Endodermal cell (in vitro differentiated cells): ENCODE measurements at regions not wholly inside any gene's neighbourhood (a gene's known extent, or its start where the extent isn't known, plus 50 kb on each side); places are given as distances from the start of the nearest gene placed in this dataset.
A peak's percentile ranks its signal among the peaks of the same experiment; 100 is the strongest.

Experiments
- DNase-seq: peaks from one replicate; pipeline ENCODE4 v3.0.0-alpha.2; 2017
- H3K27ac ChIP-seq: 2 replicates; pipeline ENCODE4 v1.5.1; 2013; ENCODE audit warnings: mild to moderate bottlenecking, low read depth, low read length, moderate library complexity
- H3K27me3 ChIP-seq: 2 replicates; pipeline ENCODE4 v1.6.1; 2013; ENCODE audit warnings: mild to moderate bottlenecking, low read length, moderate library complexity; ENCODE audit not compliant: insufficient read depth, control insufficient read depth, poor library complexity, severe bottlenecking
- H3K36me3 ChIP-seq: 2 replicates; pipeline ENCODE4 v1.7.0; 2013; ENCODE audit warnings: mild to moderate bottlenecking, low read length, moderate library complexity; ENCODE audit not compliant: control insufficient read depth, insufficient read depth
- H3K4me1 ChIP-seq: one replicate; pipeline ENCODE4 v1.7.0; 2013; ENCODE audit warnings: low read length; ENCODE audit not compliant: control insufficient read depth, insufficient read depth
- H3K4me3 ChIP-seq: 2 replicates; pipeline ENCODE4 v1.5.1; 2013; ENCODE audit warnings: mild to moderate bottlenecking, low read length, moderate library complexity
- H3K9ac ChIP-seq: 2 replicates; pipeline ENCODE4 v1.6.1; 2013; ENCODE audit warnings: mild to moderate bottlenecking, low read length, moderate library complexity; ENCODE audit not compliant: poor library complexity, severe bottlenecking; ENCODE audit errors: extremely low read depth
- H3K9me3 ChIP-seq: 2 replicates; pipeline ENCODE4 v1.6.1; 2013; ENCODE audit warnings: mild to moderate bottlenecking, low read length, moderate library complexity; ENCODE audit not compliant: control insufficient read depth
- H3K27ac Mint-ChIP-seq: 2 replicates; pipeline ENCODE4 v1.8.0; 2020; ENCODE audit warnings: mixed read lengths
- H3K27me3 Mint-ChIP-seq: 2 replicates; pipeline ENCODE4 v1.8.0; 2021; ENCODE audit warnings: mild to moderate bottlenecking, mixed read lengths; ENCODE audit not compliant: insufficient read depth
- H3K36me3 Mint-ChIP-seq: 2 replicates; pipeline ENCODE4 v1.8.0; 2020; ENCODE audit warnings: low read depth, mixed read lengths
- H3K4me1 Mint-ChIP-seq: 2 replicates; pipeline ENCODE4 v1.8.0; 2020; ENCODE audit warnings: mixed read lengths
- H3K4me3 Mint-ChIP-seq: 2 replicates; pipeline ENCODE4 v1.8.0; 2020; ENCODE audit warnings: mild to moderate bottlenecking, moderate library complexity, mixed read lengths
- H3K9me3 Mint-ChIP-seq: 2 replicates; pipeline ENCODE4 v1.8.0; 2020; ENCODE audit warnings: mild to moderate bottlenecking, mixed read lengths
- WGBS, 2 experiments: methylation state at CpG; one replicate each; pipeline versions ENCODE4 v1.1.5 to v1.1.7; 2013; ENCODE audit warnings: missing lambda C conversion rate in 2 of 2, mixed read lengths in 1 of 2; ENCODE audit not compliant: insufficient coverage in 1 of 2, insufficient read length in 1 of 2; 5-methylcytosine and 5-hydroxymethylcytosine counted together
- TF ChIP-seq, protein P1 (sequence below): fragments of 200-600 bp; sonication (generic); conservative IDR thresholded peaks from 2 replicates; pipeline ENCODE4 v1.5.0; 2021; ENCODE audit warnings: antibody characterized with exemption, mild to moderate bottlenecking

DNA sequence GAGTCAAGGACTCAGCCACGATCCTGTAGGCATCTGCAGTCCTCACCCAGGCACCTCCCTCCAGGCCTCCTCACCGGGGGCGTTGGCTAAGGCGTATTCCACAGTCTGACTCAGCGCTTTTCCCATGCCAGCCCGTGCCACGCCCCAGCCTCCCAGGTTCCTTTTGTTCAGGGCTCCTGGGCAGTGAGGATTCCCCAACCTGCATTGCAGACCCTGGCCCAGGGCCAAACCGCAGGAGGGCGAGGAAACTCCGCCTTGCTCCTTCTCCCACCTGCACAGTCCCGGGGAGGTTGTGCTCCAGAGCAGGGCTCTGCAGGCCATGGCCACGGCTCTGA lies 202.8 kb upstream of the CST7 start:
- Histone ChIP-seq H3K27ac (no peak overlapping the region), H3K4me1 (no peaks in the 10 kb centered on the region), H3K27me3 (no peaks in the 10 kb centered on the region), H3K9ac (no peak overlapping the region), H3K36me3 (no peaks in the 10 kb centered on the region), H3K9me3 (no peaks in the 10 kb centered on the region), H3K4me3 (no peak overlapping the region)
- 83 to 96% methylated on average over 6 to 12 of the region's 12 CpGs for WGBS, 2 experiments
- Mint-ChIP-seq H3K36me3 (no peaks in the 10 kb centered on the region), H3K27ac (no peak overlapping the region), H3K4me1 (no peaks in the 10 kb centered on the region), H3K27me3 (peaks cover 4% of the 10 kb centered on the region), H3K4me3 (no peak overlapping the region), H3K9me3 (no peaks in the 10 kb centered on the region)
- TF ChIP-seq, protein P1, sequence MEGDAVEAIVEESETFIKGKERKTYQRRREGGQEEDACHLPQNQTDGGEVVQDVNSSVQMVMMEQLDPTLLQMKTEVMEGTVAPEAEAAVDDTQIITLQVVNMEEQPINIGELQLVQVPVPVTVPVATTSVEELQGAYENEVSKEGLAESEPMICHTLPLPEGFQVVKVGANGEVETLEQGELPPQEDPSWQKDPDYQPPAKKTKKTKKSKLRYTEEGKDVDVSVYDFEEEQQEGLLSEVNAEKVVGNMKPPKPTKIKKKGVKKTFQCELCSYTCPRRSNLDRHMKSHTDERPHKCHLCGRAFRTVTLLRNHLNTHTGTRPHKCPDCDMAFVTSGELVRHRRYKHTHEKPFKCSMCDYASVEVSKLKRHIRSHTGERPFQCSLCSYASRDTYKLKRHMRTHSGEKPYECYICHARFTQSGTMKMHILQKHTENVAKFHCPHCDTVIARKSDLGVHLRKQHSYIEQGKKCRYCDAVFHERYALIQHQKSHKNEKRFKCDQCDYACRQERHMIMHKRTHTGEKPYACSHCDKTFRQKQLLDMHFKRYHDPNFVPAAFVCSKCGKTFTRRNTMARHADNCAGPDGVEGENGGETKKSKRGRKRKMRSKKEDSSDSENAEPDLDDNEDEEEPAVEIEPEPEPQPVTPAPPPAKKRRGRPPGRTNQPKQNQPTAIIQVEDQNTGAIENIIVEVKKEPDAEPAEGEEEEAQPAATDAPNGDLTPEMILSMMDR, result no peak
- DNase-seq, result peak; percentile 51

DNA sequence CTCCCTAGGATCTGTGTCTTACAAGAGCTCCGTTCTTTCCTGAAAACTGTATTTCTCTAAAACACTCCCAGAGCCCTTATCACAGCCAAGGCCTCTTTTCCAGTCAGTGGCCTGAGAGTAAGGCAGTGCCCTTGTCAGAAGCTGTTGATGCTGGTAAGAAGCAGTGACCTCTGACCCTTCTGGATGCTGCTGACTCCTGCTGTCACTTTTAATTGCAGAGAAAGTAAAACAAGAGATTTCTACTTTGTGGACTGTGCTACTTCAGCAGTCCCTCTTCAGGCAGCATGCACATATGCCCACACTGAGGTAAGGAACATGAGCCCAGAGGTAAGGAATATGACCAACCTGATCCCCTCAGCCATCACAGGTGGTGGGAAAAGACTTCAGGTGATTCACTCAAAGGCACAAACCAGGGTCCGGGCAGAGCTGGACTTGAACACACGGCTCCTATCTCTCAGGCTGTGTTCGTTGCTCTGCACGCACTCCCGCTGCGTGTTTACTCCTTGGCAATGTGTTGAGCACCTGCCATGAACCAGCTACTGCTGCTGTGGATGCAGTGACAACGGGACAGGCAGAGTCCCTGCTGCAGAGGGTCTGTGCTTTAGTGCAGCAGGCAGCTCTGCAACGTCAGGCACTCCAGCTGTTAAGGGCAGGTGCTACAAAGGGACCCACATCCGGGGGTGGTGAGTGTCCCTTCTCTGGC lies 201.9 kb upstream of the CST7 start:
- H3K4me3 ChIP-seq, result no peak overlapping the region
- H3K9ac ChIP-seq, result no peak overlapping the region
- no peaks in the 10 kb centered on the region for H3K27me3 ChIP-seq
- no peak overlapping the region for H3K4me3 Mint-ChIP-seq
- no peaks in the 10 kb centered on the region for H3K36me3 Mint-ChIP-seq
- H3K27me3 Mint-ChIP-seq, result peaks cover 6% of the 10 kb centered on the region
- H3K4me1 ChIP-seq, result no peaks in the 10 kb centered on the region
- no peak overlapping the region for H3K27ac ChIP-seq
- TF ChIP-seq, protein P1, result no peak
- no peaks in the 10 kb centered on the region for H3K9me3 Mint-ChIP-seq
- no peaks in the 10 kb centered on the region for H3K9me3 ChIP-seq
- no peak overlapping the region for H3K27ac Mint-ChIP-seq
- 74 to 78% methylated on average over 9 to 10 of the region's 10 CpGs for WGBS, 2 experiments
- H3K4me1 Mint-ChIP-seq, result no peaks in the 10 kb centered on the region
- no peaks in the 10 kb centered on the region for H3K36me3 ChIP-seq
- peak; percentile 31 for DNase-seq

DNA sequence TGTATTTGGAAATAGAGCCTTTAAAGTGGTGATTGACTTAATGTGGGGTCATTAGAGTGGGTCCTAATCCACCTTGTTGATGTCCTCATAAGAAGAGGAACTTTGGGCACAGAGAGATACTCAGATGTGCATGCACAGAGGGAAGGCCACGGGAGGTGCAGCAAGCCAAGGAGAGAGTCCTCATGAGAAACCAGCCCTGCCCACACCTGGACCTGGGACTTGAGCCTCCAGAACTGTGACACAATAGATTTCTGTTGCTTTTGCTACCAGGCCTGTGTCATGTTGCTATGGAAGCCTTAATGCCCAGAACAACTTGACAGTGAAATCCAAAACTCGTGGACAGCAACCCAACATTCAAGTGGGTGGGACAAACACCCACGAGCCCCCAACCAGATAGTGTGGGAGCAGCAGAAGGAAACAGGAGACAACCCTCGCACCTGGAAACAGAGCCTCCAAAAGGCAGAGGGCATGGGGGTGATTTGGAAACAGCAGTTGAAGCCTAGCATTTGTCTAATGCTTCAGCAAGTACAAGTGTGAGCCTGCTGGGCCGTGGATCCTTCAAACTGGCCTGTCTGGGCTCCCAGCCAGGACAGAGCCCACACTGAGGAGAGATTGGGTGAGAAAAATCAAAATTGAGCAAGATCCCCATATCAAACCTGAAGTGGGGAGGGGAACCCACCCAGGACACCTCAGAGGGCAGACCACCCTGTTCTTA lies 201.0 kb upstream of the CST7 start:
- Mint-ChIP-seq H3K4me3 (no peak overlapping the region), H3K4me1 (no peaks in the 10 kb centered on the region), H3K36me3 (no peaks in the 10 kb centered on the region), H3K9me3 (no peaks in the 10 kb centered on the region), H3K27ac (no peak overlapping the region), H3K27me3 (peaks cover 5% of the 10 kb centered on the region)
- Histone ChIP-seq H3K27me3 (no peaks in the 10 kb centered on the region), H3K4me1 (no peaks in the 10 kb centered on the region), H3K4me3 (no peak overlapping the region), H3K27ac (no peak overlapping the region), H3K9ac (no peak overlapping the region), H3K9me3 (no peaks in the 10 kb centered on the region), H3K36me3 (no peaks in the 10 kb centered on the region)
- 91 to 100% methylated on average over 5 of the region's 5 CpGs for WGBS, 2 experiments
- TF ChIP-seq, protein P1, result no peak
- DNase-seq, result peak; percentile 17
